ENCODE measurements at regions not wholly inside any gene's neighbourhood (a gene's known extent, or its start where the extent isn't known, plus 50 kb on each side); places are given as distances from the start of the nearest gene placed in this dataset.

DNA sequence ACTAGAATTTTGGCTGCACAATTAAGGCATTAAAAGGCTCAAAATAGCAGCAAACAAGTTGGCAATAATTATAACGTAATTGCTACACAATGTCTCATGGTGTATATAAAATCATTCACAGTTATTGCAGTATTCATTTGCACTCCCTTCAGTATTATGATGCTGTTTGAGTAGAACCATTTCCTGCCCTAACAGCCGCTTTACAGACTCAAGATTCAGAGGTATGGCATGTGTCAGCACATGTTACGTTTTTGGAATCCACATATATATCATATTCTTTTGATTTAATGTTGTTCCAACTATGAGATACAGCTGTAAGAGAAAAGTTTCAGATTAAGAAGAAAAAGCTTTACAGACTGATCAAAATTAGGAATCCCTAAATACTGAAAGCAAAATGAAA is 56.3 kb upstream of the NCKAP5 start:
- Histone ChIP-seq H3K4me1 (ENCODE audit: insufficient read depth, low read length) (peaks cover 3% of the 10 kb centered on the region), H3K27ac (ENCODE audit: low read length) (no peak overlapping the region), H3K36me3 (ENCODE audit: insufficient read depth, low read depth, low read length) (no peaks in the 10 kb centered on the region), H3K9ac (ENCODE audit: low read depth, low read length) (no peak overlapping the region), H3K9me3 (ENCODE audit: insufficient read depth, low read depth, low read length) (no peaks in the 10 kb centered on the region; the same call in 1 of the 2 replicates), H3K4me3 (ENCODE audit: low read length) (no peak overlapping the region), H3K27me3 (ENCODE audit: insufficient read depth, low read length) (no peaks in the 10 kb centered on the region)

GRCh38 chr2:133627741-133628140 is 59.5 kb upstream of the NCKAP5 start:
- no peaks in the 10 kb centered on the region; the same call in 1 of the 2 replicates for H3K9me3 ChIP-seq (ENCODE audit: insufficient read depth, low read depth, low read length)
- H3K27me3 ChIP-seq (ENCODE audit: insufficient read depth, low read length) = no peaks in the 10 kb centered on the region
- no peak overlapping the region for H3K4me3 ChIP-seq (ENCODE audit: low read length)
- no peaks in the 10 kb centered on the region for H3K36me3 ChIP-seq (ENCODE audit: insufficient read depth, low read depth, low read length)
- H3K4me1 ChIP-seq (ENCODE audit: insufficient read depth, low read length) = peaks cover 3% of the 10 kb centered on the region
- no peak overlapping the region for H3K9ac ChIP-seq (ENCODE audit: low read depth, low read length)
- no peak overlapping the region for H3K27ac ChIP-seq (ENCODE audit: low read length)

GRCh38 chr2:133633309-133633708 is 65.0 kb upstream of the NCKAP5 start:
- Histone ChIP-seq H3K36me3 (ENCODE audit: insufficient read depth, low read depth, low read length) (no peaks in the 10 kb centered on the region), H3K27ac (ENCODE audit: low read length) (no peak overlapping the region), H3K9me3 (ENCODE audit: insufficient read depth, low read depth, low read length) (no peaks in the 10 kb centered on the region; the same call in 1 of the 2 replicates), H3K4me3 (ENCODE audit: low read length) (no peak overlapping the region), H3K4me1 (ENCODE audit: insufficient read depth, low read length) (no peaks in the 10 kb centered on the region; the same call in 1 of the 2 replicates), H3K27me3 (ENCODE audit: insufficient read depth, low read length) (no peaks in the 10 kb centered on the region), H3K9ac (ENCODE audit: low read depth, low read length) (no peak overlapping the region)

DNA sequence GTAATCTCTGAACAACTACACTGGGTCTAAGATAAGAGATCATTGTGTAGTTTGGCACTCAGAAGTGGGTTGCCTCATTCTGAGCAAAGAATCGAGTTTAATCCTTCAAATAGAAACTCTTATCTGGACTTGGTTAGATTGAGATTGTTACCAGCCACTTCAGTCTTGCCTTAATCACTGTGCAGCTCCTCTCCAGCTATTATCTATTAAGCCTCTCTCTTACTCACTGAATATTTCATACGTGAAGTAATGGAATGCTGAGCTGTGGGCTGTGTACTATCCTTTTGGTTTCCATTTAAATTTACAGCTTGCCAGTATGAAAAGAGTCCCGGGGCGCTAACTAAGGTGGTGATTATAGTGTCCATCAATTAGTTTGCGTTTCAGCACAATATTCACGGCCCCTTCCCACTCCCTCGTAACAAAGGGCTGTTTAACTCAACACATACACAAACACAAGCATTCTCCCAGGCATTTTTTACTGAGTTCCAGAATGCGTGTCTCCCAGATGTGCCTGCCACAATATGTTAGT is 65.7 kb upstream of the NCKAP5 start:
- Histone ChIP-seq H3K36me3 (ENCODE audit: insufficient read depth, low read depth, low read length) (no peaks in the 10 kb centered on the region), H3K4me3 (ENCODE audit: low read length) (no peak overlapping the region), H3K9me3 (ENCODE audit: insufficient read depth, low read depth, low read length) (no peaks in the 10 kb centered on the region; the same call in 1 of the 2 replicates), H3K27ac (ENCODE audit: low read length) (no peak overlapping the region), H3K27me3 (ENCODE audit: insufficient read depth, low read length) (no peaks in the 10 kb centered on the region), H3K9ac (ENCODE audit: low read depth, low read length) (no peak overlapping the region), H3K4me1 (ENCODE audit: insufficient read depth, low read length) (no peaks in the 10 kb centered on the region)

GRCh38 chr2:133635131-133635530 is 66.9 kb upstream of the NCKAP5 start:
- H3K4me1 ChIP-seq (ENCODE audit: insufficient read depth, low read length) = no peaks in the 10 kb centered on the region
- no peak overlapping the region for H3K9ac ChIP-seq (ENCODE audit: low read depth, low read length)
- no peaks in the 10 kb centered on the region for H3K27me3 ChIP-seq (ENCODE audit: insufficient read depth, low read length)
- H3K36me3 ChIP-seq (ENCODE audit: insufficient read depth, low read depth, low read length) = no peaks in the 10 kb centered on the region
- no peak overlapping the region for H3K4me3 ChIP-seq (ENCODE audit: low read length)
- no peak overlapping the region for H3K27ac ChIP-seq (ENCODE audit: low read length)
- no peaks in the 10 kb centered on the region for H3K9me3 ChIP-seq (ENCODE audit: insufficient read depth, low read depth, low read length)

- Histone ChIP-seq H3K9me3 (ENCODE audit: insufficient read depth, low read depth, low read length) (no peaks in the 10 kb centered on the region), H3K27ac (ENCODE audit: low read length) (no peak overlapping the region), H3K9ac (ENCODE audit: low read depth, low read length) (no peak overlapping the region), H3K4me3 (ENCODE audit: low read length) (no peak overlapping the region), H3K4me1 (ENCODE audit: insufficient read depth, low read length) (no peaks in the 10 kb centered on the region), H3K36me3 (ENCODE audit: insufficient read depth, low read depth, low read length) (no peaks in the 10 kb centered on the region), H3K27me3 (ENCODE audit: insufficient read depth, low read length) (no peaks in the 10 kb centered on the region)
These were observed 68.0 kb upstream of the NCKAP5 start for GRCh38 chr2:133636287-133636686.

DNA sequence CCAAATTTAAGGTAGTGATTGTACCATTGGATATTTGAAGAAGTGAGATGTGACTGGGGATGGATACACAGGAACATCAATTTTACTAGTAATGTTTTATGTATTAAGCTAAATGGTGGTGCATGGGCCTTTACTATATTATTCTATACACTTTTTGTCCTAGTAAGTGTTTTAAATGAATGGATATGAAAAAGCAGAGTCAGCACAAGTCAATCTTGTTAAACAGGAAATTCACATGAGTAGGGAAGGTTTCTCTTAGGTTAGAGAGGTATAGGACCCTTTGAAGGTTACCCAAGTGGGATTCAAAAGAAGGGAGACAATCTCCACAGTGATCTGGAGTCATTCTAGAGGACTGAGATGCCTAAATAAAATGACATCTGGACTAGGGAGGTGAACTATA is 71.8 kb upstream of the NCKAP5 start:
- Histone ChIP-seq H3K36me3 (ENCODE audit: insufficient read depth, low read depth, low read length) (no peaks in the 10 kb centered on the region), H3K27me3 (ENCODE audit: insufficient read depth, low read length) (no peaks in the 10 kb centered on the region), H3K4me3 (ENCODE audit: low read length) (no peak overlapping the region), H3K4me1 (ENCODE audit: insufficient read depth, low read length) (peaks cover 10% of the 10 kb centered on the region; the same call in 1 of the 2 replicates), H3K27ac (ENCODE audit: low read length) (no peak overlapping the region), H3K9ac (ENCODE audit: low read depth, low read length) (no peak overlapping the region), H3K9me3 (ENCODE audit: insufficient read depth, low read depth, low read length) (no peaks in the 10 kb centered on the region)

DNA sequence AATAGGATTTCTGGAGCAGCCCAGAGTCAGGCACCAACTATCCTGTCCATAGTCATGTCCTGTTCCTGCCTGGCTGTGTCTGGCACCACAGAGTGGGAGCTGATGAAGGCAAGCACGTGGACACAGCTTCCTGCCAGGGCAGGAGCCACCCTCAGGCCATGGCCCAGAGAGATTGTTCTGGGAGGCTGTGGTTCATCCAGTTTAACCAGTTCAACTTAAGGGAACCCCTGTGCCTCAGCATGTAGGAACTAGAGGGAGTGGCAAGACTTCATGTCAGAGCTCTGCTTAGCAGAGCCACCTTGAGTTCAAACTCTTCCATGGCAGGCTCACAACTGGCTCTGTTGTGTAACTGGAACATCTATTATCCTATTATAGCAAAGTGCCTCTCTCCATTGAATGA is 73.2 kb upstream of the NCKAP5 start:
- no peaks in the 10 kb centered on the region for H3K36me3 ChIP-seq (ENCODE audit: insufficient read depth, low read depth, low read length)
- H3K4me1 ChIP-seq (ENCODE audit: insufficient read depth, low read length) = peaks cover 10% of the 10 kb centered on the region; the same call in 1 of the 2 replicates
- no peak overlapping the region for H3K4me3 ChIP-seq (ENCODE audit: low read length)
- no peak overlapping the region for H3K27ac ChIP-seq (ENCODE audit: low read length)
- H3K9me3 ChIP-seq (ENCODE audit: insufficient read depth, low read depth, low read length) = no peaks in the 10 kb centered on the region
- H3K9ac ChIP-seq (ENCODE audit: low read depth, low read length) = no peak overlapping the region
- H3K27me3 ChIP-seq (ENCODE audit: insufficient read depth, low read length) = no peaks in the 10 kb centered on the region

GRCh38 chr2:133641942-133642725 is 73.9 kb upstream of the NCKAP5 start:
- Histone ChIP-seq H3K27ac (ENCODE audit: low read length) (no peak overlapping the region), H3K4me1 (ENCODE audit: insufficient read depth, low read length) (peaks cover 10% of the 10 kb centered on the region; the same call in 1 of the 2 replicates), H3K4me3 (ENCODE audit: low read length) (no peak overlapping the region), H3K9ac (ENCODE audit: low read depth, low read length) (no peak overlapping the region), H3K36me3 (ENCODE audit: insufficient read depth, low read depth, low read length) (no peaks in the 10 kb centered on the region), H3K27me3 (ENCODE audit: insufficient read depth, low read length) (no peaks in the 10 kb centered on the region), H3K9me3 (ENCODE audit: insufficient read depth, low read depth, low read length) (no peaks in the 10 kb centered on the region)

- Histone ChIP-seq H3K4me3 (ENCODE audit: low read length) (no peak overlapping the region), H3K4me1 (ENCODE audit: insufficient read depth, low read length) (peaks cover 10% of the 10 kb centered on the region; the same call in 1 of the 2 replicates), H3K36me3 (ENCODE audit: insufficient read depth, low read depth, low read length) (no peaks in the 10 kb centered on the region), H3K9me3 (ENCODE audit: insufficient read depth, low read depth, low read length) (no peaks in the 10 kb centered on the region), H3K27me3 (ENCODE audit: insufficient read depth, low read length) (no peaks in the 10 kb centered on the region), H3K27ac (ENCODE audit: low read length) (no peak overlapping the region), H3K9ac (ENCODE audit: low read depth, low read length) (no peak overlapping the region)
These were observed 74.5 kb upstream of the NCKAP5 start for GRCh38 chr2:133642791-133643191.

DNA sequence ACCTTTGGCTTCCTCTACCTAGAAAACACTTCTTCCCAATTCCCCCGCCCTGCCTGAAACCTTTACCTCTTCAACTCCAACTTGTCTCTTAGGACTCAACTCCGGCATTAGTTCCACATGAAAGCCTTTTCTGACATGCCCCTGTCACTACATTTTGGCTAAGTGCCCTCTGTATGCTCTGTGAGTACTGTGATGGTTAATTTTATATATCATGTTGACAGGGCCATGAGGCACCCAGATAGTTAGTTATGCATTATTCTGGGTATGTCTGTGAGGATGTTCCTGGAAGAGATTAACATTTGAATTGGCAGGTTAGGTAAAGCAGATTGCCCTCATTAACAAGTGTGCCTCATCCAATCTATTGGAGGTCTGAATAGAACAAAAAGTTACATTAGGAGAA is 75.6 kb upstream of the NCKAP5 start:
- no peaks in the 10 kb centered on the region for H3K27me3 ChIP-seq (ENCODE audit: insufficient read depth, low read length)
- H3K4me1 ChIP-seq (ENCODE audit: insufficient read depth, low read length) = peaks cover 10% of the 10 kb centered on the region; the same call in 1 of the 2 replicates
- no peak overlapping the region for H3K9ac ChIP-seq (ENCODE audit: low read depth, low read length)
- no peaks in the 10 kb centered on the region for H3K36me3 ChIP-seq (ENCODE audit: insufficient read depth, low read depth, low read length)
- H3K27ac ChIP-seq (ENCODE audit: low read length) = no peak overlapping the region
- H3K9me3 ChIP-seq (ENCODE audit: insufficient read depth, low read depth, low read length) = no peaks in the 10 kb centered on the region
- H3K4me3 ChIP-seq (ENCODE audit: low read length) = no peak overlapping the region; the same call in 1 of the 2 replicates

GRCh38 chr2:133644846-133645245 is 76.6 kb upstream of the NCKAP5 start:
- H3K36me3 ChIP-seq (ENCODE audit: insufficient read depth, low read depth, low read length) = no peaks in the 10 kb centered on the region
- no peak overlapping the region for H3K4me3 ChIP-seq (ENCODE audit: low read length)
- H3K4me1 ChIP-seq (ENCODE audit: insufficient read depth, low read length) = peaks cover 10% of the 10 kb centered on the region; the same call in 1 of the 2 replicates
- H3K27ac ChIP-seq (ENCODE audit: low read length) = no peak overlapping the region
- H3K27me3 ChIP-seq (ENCODE audit: insufficient read depth, low read length) = no peaks in the 10 kb centered on the region
- H3K9ac ChIP-seq (ENCODE audit: low read depth, low read length) = no peak overlapping the region
- H3K9me3 ChIP-seq (ENCODE audit: insufficient read depth, low read depth, low read length) = no peaks in the 10 kb centered on the region; the same call in 1 of the 2 replicates
